ENCODE measurements at regions not wholly inside any gene's neighbourhood (a gene's known extent, or its start where the extent isn't known, plus 50 kb on each side); places are given as distances from the start of the nearest gene placed in this dataset.
"Not testable (repeated sequence)": the region's sequence is repeated elsewhere in the genome, so short reads cannot be mapped to it uniquely, and the experiment has no call there.

- intact Hi-C loops (cut with DNase I) = no loop called here
- DNase-seq (peak in 1 of 5 donors; percentile 20), ATAC-seq (no peak)
- 84 to 90% (median 87%) methylated on average over 38 to 39 of the region's 39 CpGs for WGBS, 4 donors
- TF ChIP-seq POLR2A (IDR thresholded peaks at IDR 0.05) (no peak), CTCF (IDR thresholded peaks at IDR 0.05) (no peak)
- no peak overlapping the region for H3K4me3 ChIP-seq
- H3K9me3 ChIP-seq = no peaks in the 10 kb centered on the region
- no peaks in the 10 kb centered on the region for H3K4me1 ChIP-seq
- H3K27ac ChIP-seq = no peak overlapping the region
- no peaks in the 10 kb centered on the region for H3K36me3 ChIP-seq
- H3K27me3 ChIP-seq = peaks cover 0 to 6% (median 0%) of the 10 kb centered on the region in 9 donors
Observed at GRCh38 chr2:131590896-131591295, 63.2 kb downstream of the CCDC74A start.

GRCh38 chr2:131596561-131596960, 68.9 kb downstream of the CCDC74A start:
- H3K27me3 ChIP-seq; DNase-seq; ATAC-seq; H3K4me1 ChIP-seq; H3K27ac ChIP-seq; H3K36me3 ChIP-seq; intact Hi-C loops (cut with DNase I); H3K9me3 ChIP-seq; H3K4me3 ChIP-seq: not testable (repeated sequence)
- WGBS, 4 donors = 25 to 29% (median 28%) methylated on average over 5 of the region's 5 CpGs

GRCh38 chr2:131602444-131602843, 74.8 kb downstream of the CCDC74A start:
- intact Hi-C loops (cut with DNase I); H3K27ac ChIP-seq; H3K9me3 ChIP-seq; H3K27me3 ChIP-seq; ATAC-seq; H3K4me3 ChIP-seq; H3K36me3 ChIP-seq; DNase-seq; H3K4me1 ChIP-seq: not testable (repeated sequence)
- 78 to 86% (median 84%) methylated on average over 4 to 5 of the region's 5 CpGs for WGBS, 4 donors

DNA sequence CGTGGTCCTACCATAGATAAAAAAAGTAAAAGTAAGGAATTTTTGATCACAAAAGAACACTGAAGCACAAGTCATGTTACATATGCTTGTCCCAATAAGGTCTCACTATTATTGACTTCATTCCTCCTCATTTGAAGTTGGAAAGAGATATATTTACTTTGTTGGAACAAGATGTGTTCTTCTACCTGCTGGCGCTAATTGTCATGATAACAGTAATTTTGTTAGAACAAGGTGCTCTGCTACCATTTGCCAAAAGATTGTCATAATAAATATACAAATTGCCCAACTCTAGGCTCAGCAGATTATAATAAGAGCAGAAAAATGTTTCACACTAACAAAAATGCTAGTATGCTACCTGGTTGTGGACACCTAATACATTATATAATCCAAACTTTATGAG, 77.0 kb downstream of the CCDC74A start:
- H3K27ac ChIP-seq; H3K27me3 ChIP-seq; intact Hi-C loops (cut with DNase I); H3K9me3 ChIP-seq; H3K4me1 ChIP-seq; H3K36me3 ChIP-seq; H3K4me3 ChIP-seq; DNase-seq; ATAC-seq: not testable (repeated sequence)
- 79 to 94% (median 88%) methylated on average over 2 of the region's 2 CpGs for WGBS, 4 donors

- ATAC-seq; H3K4me3 ChIP-seq; H3K36me3 ChIP-seq; H3K27me3 ChIP-seq; intact Hi-C loops (cut with DNase I); H3K9me3 ChIP-seq; H3K4me1 ChIP-seq; H3K27ac ChIP-seq; DNase-seq: not testable (repeated sequence)
- 55 to 66% (median 63%) methylated on average over 1 of the region's 1 CpG for WGBS, 4 donors
Observed at GRCh38 chr2:131606366-131606765, 78.7 kb downstream of the CCDC74A start.

GRCh38 chr2:131607056-131607455, 79.4 kb downstream of the CCDC74A start:
- ATAC-seq; intact Hi-C loops (cut with DNase I): not testable (repeated sequence)

DNA sequence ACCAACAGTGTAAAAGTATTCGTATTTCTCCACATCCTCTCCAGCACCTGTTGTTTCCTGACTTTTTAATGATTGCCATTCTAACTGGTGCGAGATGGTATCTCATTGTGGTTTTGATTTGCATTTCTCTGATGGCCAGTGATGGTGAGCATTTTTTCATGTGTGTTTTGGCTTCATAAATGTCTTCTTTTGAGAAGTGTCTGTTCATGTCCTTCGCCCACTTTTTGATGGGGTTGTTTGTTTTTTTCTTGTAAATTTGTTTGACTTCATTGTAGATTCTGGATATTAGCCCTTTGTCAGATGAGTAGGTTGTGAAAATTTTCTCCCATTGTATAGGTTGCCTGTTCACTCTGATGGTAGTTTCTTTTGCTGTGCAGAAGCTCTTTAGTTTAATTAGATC, 86.9 kb downstream of the CCDC74A start:
- H3K27ac ChIP-seq; ATAC-seq; H3K27me3 ChIP-seq; H3K36me3 ChIP-seq; H3K9me3 ChIP-seq; H3K4me1 ChIP-seq; H3K4me3 ChIP-seq; intact Hi-C loops (cut with DNase I); DNase-seq: not testable (repeated sequence)
- 79 to 90% (median 80%) methylated on average over 3 of the region's 3 CpGs for WGBS, 4 donors

More at GRCh38 chr2:131607056-131607455, 79.4 kb downstream of the CCDC74A start:
- not testable (repeated sequence) for H3K36me3 ChIP-seq, H3K27me3 ChIP-seq, H3K9me3 ChIP-seq, H3K4me1 ChIP-seq, H3K4me3 ChIP-seq, H3K27ac ChIP-seq, DNase-seq
- 65 to 78% (median 72%) methylated on average over 5 of the region's 5 CpGs for WGBS, 4 donors

DNA sequence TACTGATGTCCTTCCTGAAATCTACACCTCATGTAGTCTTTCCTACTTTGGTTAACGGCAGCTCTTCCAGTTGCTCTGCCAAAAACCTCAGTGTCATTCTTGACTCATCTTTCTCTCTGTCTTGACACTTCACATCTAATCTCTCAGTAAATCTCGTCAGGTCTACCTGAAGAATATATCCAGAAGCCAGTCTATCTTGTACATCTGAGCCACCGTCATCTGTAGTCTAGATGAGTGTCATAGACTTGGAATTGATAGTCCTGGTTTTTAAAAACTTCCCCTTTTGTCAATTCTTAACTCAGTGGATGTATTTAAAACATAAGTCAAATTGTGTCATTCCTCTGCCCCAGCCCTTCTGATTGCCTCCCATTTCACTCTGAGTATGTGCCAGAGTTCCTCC, 90.6 kb downstream of the CCDC74A start:
- not testable (repeated sequence) for DNase-seq, H3K9me3 ChIP-seq

GRCh38 chr2:131622874-131623273, 95.2 kb downstream of the CCDC74A start:
- H3K4me3 ChIP-seq = not testable (repeated sequence)

More for the DNA sequence above, 90.6 kb downstream of the CCDC74A start:
- H3K27ac ChIP-seq; ATAC-seq; H3K4me3 ChIP-seq; H3K4me1 ChIP-seq; H3K27me3 ChIP-seq; H3K36me3 ChIP-seq; intact Hi-C loops (cut with DNase I): not testable (repeated sequence)
- 79 to 83% (median 79%) methylated on average over 3 of the region's 3 CpGs for WGBS, 4 donors

DNA sequence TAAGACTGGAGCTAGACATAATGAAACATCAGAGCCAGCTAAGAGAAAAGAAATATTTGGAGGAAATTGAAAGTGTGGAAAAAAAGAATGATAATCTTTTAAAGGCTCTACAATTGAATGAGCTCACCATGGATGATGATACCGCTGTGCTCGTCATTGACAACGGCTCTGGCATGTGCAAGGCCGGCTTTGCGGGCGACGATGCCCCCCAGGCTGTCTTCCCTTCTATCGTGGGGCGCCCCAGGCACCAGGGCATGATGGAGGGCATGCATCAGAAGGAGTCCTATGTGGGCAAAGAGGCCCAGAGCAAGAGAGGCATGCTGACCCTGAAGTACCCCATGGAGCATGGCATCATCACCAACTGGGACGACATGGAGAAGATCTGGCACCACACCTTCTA, 98.3 kb downstream of the CCDC74A start:
- intact Hi-C loops (cut with DNase I); H3K36me3 ChIP-seq; H3K27ac ChIP-seq; H3K27me3 ChIP-seq; DNase-seq; H3K4me1 ChIP-seq; ATAC-seq; H3K9me3 ChIP-seq; H3K4me3 ChIP-seq: not testable (repeated sequence)
- WGBS, 4 donors = 81 to 93% (median 92%) methylated on average over 9 to 10 of the region's 10 CpGs

More at GRCh38 chr2:131622874-131623273, 95.2 kb downstream of the CCDC74A start:
- H3K9me3 ChIP-seq; intact Hi-C loops (cut with DNase I); H3K27ac ChIP-seq; DNase-seq; H3K36me3 ChIP-seq; ATAC-seq; H3K27me3 ChIP-seq; H3K4me1 ChIP-seq: not testable (repeated sequence)
- 90 to 93% (median 91%) methylated on average over 2 of the region's 2 CpGs for WGBS, 4 donors

- H3K27me3 ChIP-seq; H3K27ac ChIP-seq; H3K4me3 ChIP-seq; H3K9me3 ChIP-seq; H3K4me1 ChIP-seq; ATAC-seq; DNase-seq; H3K36me3 ChIP-seq; intact Hi-C loops (cut with DNase I): not testable (repeated sequence)
- WGBS, 4 donors = 83 to 92% (median 91%) methylated on average over 10 to 19 of the region's 19 CpGs
Observed at GRCh38 chr2:131626565-131626964, 98.9 kb downstream of the CCDC74A start.

All from heart left ventricle (tissue), 16 donors.